GM20000 (cell line): ENCODE measurements at regions not wholly inside any gene's neighbourhood (a gene's known extent, or its start where the extent isn't known, plus 50 kb on each side); places are given as distances from the start of the nearest gene placed in this dataset.
A peak's percentile ranks its signal among the peaks of the same experiment; 100 is the strongest.

Experiments
- DNase-seq: peaks from one replicate; pipeline ENCODE4 v3.0.0; 2012; ENCODE audit warnings: low spot score
- TF ChIP-seq, protein P1 (sequence below): IDR thresholded peaks from 2 replicates; pipeline ENCODE4 v1.5.1; 2012; ENCODE audit warnings: mild to moderate bottlenecking, control low read depth; ENCODE audit errors: extremely low read depth, missing control alignments

DNA sequence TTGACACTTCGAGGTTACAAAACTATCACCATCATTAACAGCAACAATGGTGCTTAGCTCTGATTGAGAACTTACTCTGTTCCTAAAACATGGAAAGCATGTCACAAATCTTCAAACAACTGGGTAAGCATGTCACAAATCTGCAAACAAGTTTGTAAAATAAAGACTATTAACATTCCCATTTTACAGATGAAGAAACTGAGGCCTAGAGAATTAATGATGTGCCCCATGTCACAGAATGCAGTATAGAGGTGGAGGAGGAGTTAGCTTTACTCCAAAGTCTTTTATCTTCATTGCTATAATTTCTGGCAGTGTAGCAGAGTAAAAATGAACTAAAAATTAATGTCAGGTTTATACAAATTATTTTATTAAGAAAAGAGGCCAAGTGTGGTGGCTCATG lies 73.4 kb downstream of the NR2F2 start:
- TF ChIP-seq, protein P1, sequence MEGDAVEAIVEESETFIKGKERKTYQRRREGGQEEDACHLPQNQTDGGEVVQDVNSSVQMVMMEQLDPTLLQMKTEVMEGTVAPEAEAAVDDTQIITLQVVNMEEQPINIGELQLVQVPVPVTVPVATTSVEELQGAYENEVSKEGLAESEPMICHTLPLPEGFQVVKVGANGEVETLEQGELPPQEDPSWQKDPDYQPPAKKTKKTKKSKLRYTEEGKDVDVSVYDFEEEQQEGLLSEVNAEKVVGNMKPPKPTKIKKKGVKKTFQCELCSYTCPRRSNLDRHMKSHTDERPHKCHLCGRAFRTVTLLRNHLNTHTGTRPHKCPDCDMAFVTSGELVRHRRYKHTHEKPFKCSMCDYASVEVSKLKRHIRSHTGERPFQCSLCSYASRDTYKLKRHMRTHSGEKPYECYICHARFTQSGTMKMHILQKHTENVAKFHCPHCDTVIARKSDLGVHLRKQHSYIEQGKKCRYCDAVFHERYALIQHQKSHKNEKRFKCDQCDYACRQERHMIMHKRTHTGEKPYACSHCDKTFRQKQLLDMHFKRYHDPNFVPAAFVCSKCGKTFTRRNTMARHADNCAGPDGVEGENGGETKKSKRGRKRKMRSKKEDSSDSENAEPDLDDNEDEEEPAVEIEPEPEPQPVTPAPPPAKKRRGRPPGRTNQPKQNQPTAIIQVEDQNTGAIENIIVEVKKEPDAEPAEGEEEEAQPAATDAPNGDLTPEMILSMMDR, result no peak
- DNase-seq, result no peak

DNA sequence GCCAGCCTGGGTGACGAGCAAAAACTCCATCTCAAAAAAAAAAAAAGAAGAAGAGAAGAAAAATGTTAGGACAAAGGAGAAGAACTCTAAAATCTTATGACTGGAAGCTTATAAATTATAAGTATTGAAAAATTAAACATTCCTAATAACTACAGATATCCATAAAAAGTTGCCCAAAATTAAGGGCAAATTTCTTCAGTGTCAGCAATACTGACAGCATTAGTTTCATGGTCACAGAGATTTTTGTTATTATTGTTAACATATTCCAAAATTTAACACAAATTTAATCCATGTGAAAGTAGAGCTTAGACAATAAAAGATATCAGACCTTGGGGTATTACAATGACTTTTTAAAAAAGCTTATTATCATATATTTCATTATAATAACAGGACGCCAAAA lies 74.1 kb downstream of the NR2F2 start:
- TF ChIP-seq, protein P1, result no peak
- no peak for DNase-seq

DNA sequence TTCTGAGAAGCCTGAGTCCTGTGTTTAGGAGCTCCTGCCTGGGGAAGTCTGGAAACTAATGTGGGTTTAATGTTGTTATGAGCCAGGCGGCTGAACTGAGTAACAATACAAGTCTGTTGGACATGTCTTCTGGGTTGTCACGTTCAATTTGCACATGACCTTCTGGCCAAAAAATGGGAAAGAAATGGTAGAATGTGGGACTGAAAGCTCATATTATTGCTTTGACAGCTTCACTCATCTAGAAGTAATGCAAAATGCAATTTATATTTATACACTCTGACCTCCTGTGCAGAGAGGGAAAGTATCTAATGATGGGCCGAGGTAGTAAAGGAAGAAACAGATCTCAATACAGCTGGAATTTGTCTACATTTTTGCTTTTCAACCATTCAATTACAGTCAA lies 75.8 kb downstream of the NR2F2 start:
- TF ChIP-seq, protein P1, result no peak
- no peak for DNase-seq

DNA sequence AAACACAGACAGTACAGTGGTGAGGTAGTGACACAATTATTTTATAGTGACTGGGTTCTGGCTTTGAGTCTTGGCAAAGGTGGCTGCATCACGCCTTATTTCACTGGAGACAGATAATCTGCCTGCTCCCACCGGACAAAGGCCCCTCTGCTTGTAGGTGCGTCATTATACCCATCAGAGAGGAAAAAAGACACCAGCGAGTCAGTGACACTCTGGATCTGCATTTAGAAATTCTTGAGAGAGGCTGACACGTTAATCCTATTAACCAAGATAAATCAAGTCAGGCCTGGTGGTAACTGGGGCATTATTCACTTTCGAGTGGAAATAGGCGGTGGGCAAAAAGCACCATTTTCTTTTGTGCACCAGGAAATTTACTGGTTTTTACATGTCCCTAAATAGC lies 76.2 kb downstream of the NR2F2 start:
- no peak for DNase-seq
- TF ChIP-seq, protein P1, result no peak

DNA sequence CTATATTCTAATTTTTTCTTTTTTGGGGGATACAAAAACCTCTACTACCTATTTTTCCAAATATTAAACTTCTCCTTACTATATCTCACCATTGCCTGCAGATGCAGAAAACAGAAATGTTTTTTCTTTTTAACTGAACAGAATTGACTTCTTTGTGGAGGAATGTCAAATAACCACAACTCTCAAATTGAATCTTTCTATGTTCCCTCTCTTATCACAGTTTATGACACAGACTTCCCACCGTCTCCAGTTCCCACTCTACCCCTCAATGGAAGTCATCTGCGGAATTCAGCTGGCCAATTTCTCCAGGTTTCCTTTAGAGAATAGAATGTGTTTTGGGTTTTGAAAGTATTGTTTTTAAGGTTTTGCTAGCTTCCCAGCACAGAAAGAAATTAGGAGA lies 77.0 kb downstream of the NR2F2 start:
- no peak for DNase-seq
- TF ChIP-seq, protein P1, result no peak

DNA sequence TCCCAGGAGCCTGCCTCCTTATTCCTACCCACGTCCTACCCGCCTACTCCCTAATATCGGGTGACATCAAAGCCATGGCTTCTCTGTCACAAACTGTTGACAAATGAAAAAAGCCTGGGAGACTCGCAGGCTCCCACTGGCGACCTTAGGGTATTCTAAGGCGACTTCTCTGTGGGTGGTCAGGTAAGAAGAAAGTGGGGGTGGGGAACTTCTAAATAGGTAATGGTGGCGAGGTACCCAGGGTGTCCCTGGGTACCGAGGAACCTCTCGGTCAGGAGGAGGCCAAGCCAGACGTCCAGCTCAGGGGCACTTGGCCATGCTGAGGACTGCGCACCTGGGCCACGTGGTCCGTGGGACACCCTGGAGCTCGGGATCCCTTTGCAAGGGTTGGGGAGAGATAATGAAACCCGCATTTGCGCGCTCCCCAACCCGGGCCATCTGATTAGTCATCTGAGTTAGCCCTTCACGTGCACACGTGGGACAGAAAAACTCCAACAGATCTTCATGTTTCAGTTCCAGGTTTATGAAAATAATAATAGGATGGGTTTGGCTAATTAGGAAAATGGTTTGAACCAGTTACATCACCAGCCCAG lies 78.2 kb downstream of the NR2F2 start:
- TF ChIP-seq, protein P1, result no peak
- no peak for DNase-seq

DNA sequence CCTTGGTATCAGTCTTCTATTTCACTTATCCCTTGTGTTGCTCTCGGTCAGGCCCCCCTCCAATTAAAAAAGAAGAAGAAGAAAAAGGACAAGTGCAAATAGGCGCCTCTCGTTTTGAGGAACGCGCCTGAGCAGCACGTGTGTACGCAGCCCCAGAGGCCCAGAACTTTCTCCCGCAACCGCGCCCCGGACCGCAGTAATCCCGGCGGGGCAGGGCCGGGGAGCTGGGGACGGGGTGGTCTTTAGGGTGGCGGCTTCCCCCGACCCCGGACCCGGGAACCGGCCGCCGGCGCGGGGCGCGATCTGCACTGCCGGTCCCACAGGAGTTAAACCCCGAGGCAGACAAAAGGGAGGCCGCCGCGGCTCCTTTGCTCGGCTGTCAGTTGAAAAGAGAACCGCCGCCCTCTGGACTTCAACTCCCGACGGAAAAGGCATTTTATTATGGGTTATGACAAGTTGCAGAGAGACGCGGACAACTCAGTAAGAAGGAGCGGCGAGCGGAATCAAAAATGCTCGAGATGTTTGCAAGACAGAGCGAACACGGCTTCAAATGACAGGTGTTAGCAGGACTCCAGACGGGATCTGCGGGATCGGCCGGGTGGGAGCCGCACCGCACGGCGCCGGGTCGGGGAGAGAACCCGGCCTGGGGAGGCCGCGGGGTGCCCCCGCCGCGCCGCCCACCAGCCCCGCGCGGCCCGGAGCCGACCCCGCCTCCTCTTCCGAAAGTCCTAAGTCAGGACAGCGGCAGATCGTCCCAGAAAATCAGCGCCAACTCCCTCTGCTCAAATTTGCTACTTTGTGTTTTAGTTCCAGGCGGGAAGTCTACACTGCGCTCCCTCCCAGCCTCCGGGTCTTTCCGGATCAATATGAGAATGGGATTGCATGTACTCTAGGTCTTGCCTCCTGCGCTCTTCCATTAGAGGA lies 79.0 kb downstream of the NR2F2 start:
- peak; percentile 26 for DNase-seq
- TF ChIP-seq, protein P1, result no peak
